ENCODE measurements at regions not wholly inside any gene's neighbourhood (a gene's known extent, or its start where the extent isn't known, plus 50 kb on each side); places are given as distances from the start of the nearest gene placed in this dataset.

DNA sequence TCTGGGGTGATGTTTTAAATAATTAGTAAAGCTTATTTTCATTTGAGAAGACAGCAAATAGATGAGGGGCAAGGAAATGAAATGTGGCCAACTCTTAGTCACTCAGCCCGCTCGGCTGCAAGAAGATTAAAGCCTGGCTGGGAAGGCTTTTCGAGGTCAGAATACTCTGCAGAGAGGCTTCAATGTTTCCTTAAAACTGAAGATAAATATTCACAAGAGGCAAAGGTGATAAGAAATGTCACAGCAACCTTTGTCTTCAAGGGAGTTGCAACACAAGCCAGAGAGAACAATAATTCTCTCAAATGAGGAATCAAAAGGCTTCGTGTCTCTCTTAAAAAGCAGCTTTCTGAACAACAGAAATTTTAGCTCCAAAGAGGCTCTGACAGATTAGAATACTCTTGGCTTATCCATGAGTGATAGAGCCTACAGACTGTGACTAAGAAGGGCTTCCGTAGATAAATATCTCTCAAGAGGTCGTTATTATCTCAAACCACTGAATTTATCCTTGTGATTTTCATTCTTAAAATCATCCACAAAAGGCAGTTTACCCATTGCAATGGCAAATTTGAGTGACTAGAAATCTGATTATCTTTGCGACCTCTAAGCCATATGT lies 92.5 kb downstream of the KLF6 start:
- TF ChIP-seq EZH2 (IDR thresholded peaks at IDR 0.05) (no peak), POLR2AphosphoS5 (IDR thresholded peaks at IDR 0.05; ENCODE audit: borderline replicate concordance, low read depth, low read length) (no peak), FOXP2 (optimal IDR thresholded peaks at IDR 0.05; ENCODE audit: control extremely low read depth, extremely low read length, insufficient read depth) (no peak)
